ENCODE measurements at regions not wholly inside any gene's neighbourhood (a gene's known extent, or its start where the extent isn't known, plus 50 kb on each side); places are given as distances from the start of the nearest gene placed in this dataset.

DNA sequence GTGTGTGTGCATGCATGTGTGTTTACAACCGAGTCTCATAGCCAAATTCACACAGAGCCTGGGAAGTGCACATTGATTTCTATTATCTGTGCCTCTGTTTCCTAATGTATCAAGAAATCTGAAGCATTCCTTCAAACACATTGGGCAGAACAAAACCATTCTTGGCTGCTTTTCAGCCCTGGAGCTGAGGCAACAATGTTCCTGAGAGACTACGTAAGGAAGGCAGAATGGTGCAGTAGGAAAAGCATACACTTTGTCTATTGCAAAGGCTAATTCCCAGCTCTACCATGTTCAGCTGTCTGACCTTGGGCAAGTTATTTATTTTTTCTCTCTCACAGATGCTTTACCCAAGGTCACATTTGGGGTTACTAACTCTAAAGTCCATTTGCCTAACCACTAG lies 575.5 kb downstream of the SOX6 start:
- Mint-ChIP-seq H3K27me3 (peaks cover 21% of the 10 kb centered on the region), H3K4me1 (no peaks in the 10 kb centered on the region), H3K4me3 (no peak overlapping the region), H3K9me3 (no peaks in the 10 kb centered on the region), H3K27ac (peak overlapping the region in 1 of 2 donors; percentile 69)
- no peak for DNase-seq
- no peak for ATAC-seq

DNA sequence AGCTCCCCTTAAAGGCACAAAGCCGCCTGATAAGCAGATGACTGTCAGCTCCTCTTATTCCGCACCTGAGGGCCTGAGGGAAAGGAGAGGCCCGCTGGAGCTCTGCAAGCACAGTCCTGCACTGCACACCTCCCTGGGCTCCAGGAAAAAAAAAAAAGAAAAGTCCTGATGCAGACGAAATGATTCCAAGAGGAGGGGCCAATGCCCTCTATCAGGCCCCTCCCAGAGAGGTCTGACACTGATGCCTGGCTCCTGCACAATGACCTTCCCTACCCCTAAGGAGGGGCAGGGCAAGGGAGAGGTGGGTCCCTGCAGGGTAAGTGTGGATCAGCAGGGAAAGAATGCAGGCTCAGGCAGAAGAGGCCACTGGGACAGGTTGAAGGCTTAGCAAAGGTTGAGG lies 572.7 kb downstream of the SOX6 start:
- Mint-ChIP-seq H3K9me3 (no peaks in the 10 kb centered on the region), H3K4me1 (no peaks in the 10 kb centered on the region), H3K27me3 (peaks cover 21% of the 10 kb centered on the region), H3K27ac (no peak overlapping the region), H3K4me3 (no peak overlapping the region)
- no peak for DNase-seq
- ATAC-seq, result no peak

DNA sequence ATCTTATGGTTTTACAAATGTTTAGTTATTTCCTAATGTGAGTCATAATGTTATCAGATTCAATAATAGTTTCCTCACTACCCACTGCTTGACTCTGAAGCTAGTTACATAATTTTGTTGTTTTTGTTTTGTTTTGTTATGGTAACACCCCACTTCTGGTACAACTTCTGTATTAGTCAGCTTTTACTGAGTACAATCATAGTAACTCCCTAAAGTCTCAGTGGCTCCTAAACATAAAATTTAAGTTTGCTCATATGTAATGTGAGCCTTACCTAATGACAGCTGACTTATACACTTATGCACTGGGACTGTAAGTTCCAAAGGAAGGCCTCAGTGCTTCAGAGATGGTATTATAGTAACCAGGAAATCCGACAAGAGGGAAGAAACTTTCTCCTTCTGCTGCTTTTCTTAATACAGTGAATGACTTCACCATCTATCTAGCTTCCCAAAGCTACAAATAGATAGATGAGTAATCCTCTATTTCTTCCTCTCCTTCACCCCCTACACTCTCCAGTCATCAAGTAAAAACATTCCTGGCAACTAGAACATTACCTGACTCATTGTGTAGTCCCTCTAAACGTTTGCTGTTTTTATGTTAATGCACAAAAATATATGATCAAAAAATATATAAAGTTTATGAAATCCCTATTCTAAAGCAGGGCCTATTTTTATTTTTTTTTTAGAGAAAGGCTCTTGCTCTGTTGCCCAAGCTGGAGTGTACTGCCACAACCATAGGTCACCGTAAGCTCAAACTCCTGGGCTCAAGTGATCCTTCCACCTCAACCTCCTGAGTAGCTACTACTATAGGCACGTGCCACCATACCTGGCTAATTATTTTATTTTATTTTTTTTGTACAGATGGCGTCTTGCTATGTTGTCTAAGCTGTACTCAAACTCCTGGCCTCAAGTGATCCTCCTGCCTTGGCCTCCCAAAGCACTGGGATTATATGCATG lies 563.0 kb downstream of the SOX6 start:
- Mint-ChIP-seq H3K4me1 (no peaks in the 10 kb centered on the region), H3K27me3 (peaks cover 7% of the 10 kb centered on the region), H3K27ac (no peak overlapping the region), H3K4me3 (no peak overlapping the region), H3K9me3 (peaks cover 0 to 6% of the 10 kb centered on the region in 2 donors)
- DNase-seq (no peak), ATAC-seq (no peak)

DNA sequence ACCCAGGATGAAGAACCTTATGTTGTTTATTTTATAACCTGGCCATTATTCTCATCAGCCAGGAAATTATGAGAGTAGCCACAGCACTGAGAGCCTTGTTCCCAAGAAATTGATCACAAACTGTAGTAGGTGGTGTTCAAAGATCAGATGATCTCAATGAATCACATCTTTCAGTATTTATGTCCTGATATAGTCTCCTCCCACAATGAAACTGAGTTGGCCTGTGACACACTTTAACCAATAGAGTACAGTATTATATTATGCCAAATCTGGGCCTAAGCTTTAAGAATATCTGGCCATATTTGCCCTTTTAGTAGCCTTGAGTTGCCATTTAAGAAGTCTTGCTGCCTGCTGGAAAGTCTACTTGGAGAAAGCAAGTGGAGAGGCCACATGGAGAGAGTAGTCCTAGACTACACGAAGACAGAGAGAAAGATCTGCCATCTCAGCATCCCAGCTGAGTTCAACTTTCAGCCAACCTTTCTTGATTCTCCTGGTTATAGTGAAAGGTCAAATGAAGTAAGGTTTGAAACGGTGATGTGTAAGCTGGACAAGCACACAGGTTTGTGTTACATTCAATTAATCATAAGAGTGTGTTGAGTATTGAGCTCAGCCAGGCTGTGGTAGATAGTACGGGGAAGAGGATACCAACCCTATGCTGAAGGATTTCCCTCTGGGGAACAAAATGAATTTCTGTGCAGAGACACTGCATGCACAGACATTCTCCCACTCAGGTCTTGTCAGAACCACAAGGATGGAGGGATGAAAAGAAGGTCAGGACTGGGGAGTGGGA lies 561.8 kb downstream of the SOX6 start:
- DNase-seq, result no peak
- H3K4me1 Mint-ChIP-seq, result no peaks in the 10 kb centered on the region
- peak overlapping the region in 1 of 2 donors; percentile 37 for H3K27ac Mint-ChIP-seq

DNA sequence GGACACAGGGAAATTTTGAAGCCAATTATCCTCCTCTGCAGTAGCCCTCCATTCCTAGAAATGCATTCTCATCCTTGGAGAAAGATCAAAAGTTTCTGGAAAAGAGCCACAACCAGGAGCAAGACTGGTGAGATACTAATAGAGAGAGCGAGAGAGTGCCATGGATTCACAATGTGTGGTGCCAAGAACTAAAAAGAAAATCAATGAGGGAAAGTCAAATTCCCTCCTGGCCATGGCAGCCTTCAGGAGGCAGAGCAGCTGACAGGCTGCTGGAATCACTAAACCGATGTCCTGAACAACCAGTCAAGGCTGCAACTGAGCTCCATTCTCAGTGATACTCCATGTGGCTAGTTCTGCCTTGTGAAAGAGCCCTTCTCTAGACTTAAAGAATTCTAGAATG lies 561.0 kb downstream of the SOX6 start:
- H3K27ac Mint-ChIP-seq, result no peak overlapping the region
- ATAC-seq (no peak), DNase-seq (no peak)
- H3K4me3 Mint-ChIP-seq, result no peak overlapping the region
- peaks cover 7% of the 10 kb centered on the region for H3K27me3 Mint-ChIP-seq
- peaks cover 0 to 6% of the 10 kb centered on the region in 2 donors for H3K9me3 Mint-ChIP-seq
- no peaks in the 10 kb centered on the region for H3K4me1 Mint-ChIP-seq

More for the DNA sequence above, 561.8 kb downstream of the SOX6 start:
- H3K9me3 Mint-ChIP-seq, result peaks cover 0 to 6% of the 10 kb centered on the region in 2 donors
- H3K27me3 Mint-ChIP-seq, result peaks cover 7% of the 10 kb centered on the region
- ATAC-seq, result no peak
- no peak overlapping the region for H3K4me3 Mint-ChIP-seq

DNA sequence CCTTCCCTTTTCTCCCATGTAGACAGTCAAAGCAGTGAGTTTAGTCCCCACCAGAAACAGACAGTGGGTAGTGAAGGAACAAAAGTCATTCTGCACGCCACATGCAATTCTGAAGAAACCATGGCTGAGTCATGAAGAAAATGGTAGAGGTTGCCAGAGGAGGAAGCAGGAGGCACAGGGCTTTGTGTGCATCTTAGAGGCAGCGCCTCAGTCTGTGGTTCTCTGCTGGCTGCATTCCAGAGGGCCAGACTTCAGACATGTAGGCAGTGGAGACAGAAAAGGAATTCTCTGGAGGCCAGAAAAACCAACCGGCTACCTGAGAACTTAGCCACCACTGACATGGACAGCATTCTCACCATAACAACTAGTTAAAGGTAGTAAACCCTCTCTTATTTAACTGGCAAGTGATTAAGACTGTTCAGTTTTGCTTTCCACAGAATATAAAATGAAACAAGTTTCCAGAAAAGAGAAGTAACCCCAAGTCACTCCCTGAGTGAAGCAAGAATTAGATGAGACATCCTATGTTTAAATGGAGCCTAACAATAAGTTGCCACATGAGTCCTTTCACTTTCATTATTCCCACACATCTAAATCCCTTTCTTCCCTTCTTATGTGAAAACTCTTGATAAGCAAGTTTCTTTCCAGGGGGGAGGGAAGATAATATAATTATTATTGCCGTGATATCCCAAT lies 556.1 kb downstream of the SOX6 start:
- DNase-seq (no peak), ATAC-seq (no peak)
- Mint-ChIP-seq H3K27ac (peak overlapping the region in 1 of 2 donors; percentile 66), H3K27me3 (peaks cover 7% of the 10 kb centered on the region), H3K9me3 (peaks cover 0 to 6% of the 10 kb centered on the region in 2 donors), H3K4me3 (no peak overlapping the region), H3K4me1 (no peaks in the 10 kb centered on the region)

DNA sequence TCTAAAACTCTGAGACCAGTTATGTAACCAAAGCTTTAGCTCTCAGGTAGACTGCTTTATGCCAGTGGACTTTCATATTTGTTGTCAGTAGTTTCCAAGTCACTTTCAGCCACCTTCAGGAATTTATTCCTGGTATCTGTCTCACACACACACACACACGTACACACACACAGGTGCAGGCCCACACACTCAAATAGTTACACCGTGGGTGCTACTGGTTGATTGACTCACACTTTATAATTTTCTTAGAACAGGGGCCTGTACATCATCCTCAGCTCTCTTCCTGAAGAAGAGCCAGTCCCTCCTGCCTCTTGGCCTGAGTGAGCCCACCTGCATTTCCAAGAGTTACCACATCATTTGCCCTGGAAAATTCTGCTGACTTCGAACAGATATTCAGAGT lies 555.2 kb downstream of the SOX6 start:
- Mint-ChIP-seq H3K27me3 (peaks cover 7% of the 10 kb centered on the region), H3K4me3 (no peak overlapping the region), H3K27ac (no peak overlapping the region), H3K9me3 (peaks cover 0 to 6% of the 10 kb centered on the region in 2 donors), H3K4me1 (no peaks in the 10 kb centered on the region)
- peak; percentile 42 for ATAC-seq
- DNase-seq, result no peak

DNA sequence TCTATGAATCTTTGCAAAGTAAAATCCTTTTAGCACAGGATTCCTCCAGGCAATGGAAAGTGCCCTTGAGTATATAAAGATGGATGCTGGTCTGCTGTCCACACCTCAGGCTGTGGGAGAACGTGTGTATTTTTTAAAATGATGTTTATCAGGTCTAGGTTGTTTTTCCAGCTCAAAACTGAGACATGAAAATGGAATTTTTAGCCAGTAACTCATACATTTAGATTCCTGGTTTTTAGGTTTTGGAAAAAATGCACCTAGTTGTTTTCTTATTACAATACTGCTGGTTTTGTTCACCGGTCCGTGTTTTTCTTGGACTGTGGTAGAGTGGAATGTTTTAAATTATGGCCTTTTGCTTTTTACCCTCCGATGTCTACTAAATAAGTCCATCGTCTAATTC lies 554.7 kb downstream of the SOX6 start:
- Mint-ChIP-seq H3K27ac (no peak overlapping the region), H3K4me3 (no peak overlapping the region), H3K9me3 (peaks cover 0 to 5% of the 10 kb centered on the region in 2 donors), H3K27me3 (peaks cover 6% of the 10 kb centered on the region), H3K4me1 (no peaks in the 10 kb centered on the region)
- DNase-seq (no peak), ATAC-seq (no peak)

DNA sequence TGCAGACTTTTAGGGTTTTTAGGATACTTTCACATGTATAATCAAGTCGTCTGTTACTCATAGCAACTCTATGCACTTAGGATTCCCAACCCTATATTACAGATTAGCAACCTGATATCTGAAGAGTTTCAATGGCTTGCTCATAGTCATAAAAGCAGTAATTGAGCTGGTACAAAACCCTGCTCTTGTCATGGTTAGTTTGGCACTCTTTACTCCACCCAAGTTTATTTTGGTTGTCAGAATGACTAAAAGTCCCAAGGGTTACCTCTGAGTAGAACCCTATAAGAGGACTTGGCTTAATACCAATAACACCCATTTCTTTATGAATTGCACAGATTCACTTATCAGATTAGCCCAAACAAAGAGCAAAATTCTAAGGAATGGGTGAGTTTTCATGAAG lies 550.6 kb downstream of the SOX6 start:
- DNase-seq (no peak), ATAC-seq (no peak)
- H3K9me3 Mint-ChIP-seq, result no peaks in the 10 kb centered on the region
- no peaks in the 10 kb centered on the region for H3K4me1 Mint-ChIP-seq
- no peak overlapping the region for H3K4me3 Mint-ChIP-seq
- no peak overlapping the region for H3K27ac Mint-ChIP-seq
- H3K27me3 Mint-ChIP-seq, result no peaks in the 10 kb centered on the region

DNA sequence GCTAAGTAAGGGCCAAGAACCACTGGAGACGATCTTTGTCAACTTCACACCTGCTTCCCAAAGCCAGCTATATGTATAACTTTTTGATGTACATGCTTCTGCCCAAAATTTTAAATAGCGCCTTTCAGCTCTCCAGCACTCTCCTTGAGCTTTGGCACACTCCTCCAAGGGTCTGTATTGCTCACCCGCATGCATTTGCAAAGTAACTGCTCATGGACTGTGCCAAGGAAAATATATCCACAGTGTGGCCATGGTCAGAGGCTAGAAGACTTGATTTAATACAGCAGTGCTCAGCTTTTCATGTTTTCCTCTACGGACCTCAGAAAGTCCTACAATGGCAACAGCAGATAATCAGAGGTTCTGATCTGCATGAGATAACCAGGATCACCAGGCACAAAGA lies 550.1 kb downstream of the SOX6 start:
- ATAC-seq, result no peak
- Mint-ChIP-seq H3K4me3 (no peak overlapping the region), H3K4me1 (no peaks in the 10 kb centered on the region), H3K27ac (no peak overlapping the region), H3K27me3 (no peaks in the 10 kb centered on the region), H3K9me3 (no peaks in the 10 kb centered on the region)
- DNase-seq, result no peak

DNA sequence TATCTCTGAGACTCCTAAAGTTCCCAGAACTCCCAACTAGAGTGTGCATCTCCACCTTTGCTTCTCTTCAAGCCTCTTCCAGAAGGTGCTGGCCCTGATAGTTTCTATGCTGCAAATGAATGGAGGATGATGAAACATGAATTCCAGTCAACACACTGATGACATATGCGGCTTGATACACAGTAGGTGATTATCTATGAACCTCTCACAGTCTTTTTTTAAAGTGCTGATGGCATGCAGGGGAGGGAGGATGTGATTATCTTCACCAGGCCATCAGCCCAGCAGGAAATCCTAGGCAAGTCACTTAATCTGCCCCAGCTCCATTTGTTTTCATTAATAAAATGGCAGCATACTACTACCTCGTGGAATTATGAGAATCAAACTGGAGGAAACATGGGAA lies 548.5 kb downstream of the SOX6 start:
- Mint-ChIP-seq H3K27me3 (no peaks in the 10 kb centered on the region), H3K4me1 (no peaks in the 10 kb centered on the region), H3K27ac (no peak overlapping the region), H3K9me3 (no peaks in the 10 kb centered on the region), H3K4me3 (no peak overlapping the region)
- ATAC-seq (no peak), DNase-seq (no peak)

DNA sequence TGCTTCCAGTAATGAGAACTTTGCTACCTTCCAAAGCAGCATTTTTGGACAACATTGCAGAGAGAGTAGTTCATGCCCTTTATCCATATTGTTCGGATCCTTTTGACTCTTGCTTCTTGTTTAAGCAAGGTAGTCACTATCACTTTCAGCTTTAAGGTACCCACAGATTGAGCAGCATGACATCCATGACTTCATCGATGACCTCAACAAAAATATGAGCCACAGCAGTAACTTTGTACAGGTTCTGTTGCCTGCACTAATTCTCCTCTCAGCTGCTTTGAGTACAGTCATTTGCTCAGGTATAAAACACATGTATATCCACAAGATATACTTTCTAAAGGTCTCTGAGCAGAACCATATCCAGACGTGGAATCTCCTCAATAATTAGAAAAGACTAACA lies 546.3 kb downstream of the SOX6 start:
- H3K9me3 Mint-ChIP-seq, result no peaks in the 10 kb centered on the region
- no peak for ATAC-seq
- DNase-seq, result no peak
- no peak overlapping the region for H3K4me3 Mint-ChIP-seq
- peaks cover 5% of the 10 kb centered on the region for H3K27me3 Mint-ChIP-seq
- H3K27ac Mint-ChIP-seq, result no peak overlapping the region
- no peaks in the 10 kb centered on the region for H3K4me1 Mint-ChIP-seq

DNA sequence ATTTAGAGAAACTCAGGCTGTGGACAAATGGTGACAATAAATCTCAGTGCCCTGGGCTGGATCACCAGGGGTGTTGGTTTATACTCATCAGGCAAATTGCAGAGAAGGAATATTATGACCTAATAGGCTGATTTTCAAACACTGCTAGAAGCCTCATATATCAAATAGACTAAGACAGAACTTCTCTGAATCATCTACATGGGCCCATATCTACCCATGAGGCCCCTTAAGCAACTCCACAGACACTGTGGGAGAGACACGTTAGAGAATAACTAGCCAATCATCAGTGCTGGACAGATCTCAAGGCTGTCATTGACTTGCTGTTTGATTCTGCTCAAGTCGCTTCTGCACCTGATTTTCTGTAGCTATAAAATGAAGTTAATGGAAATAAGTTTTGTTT lies 545.8 kb downstream of the SOX6 start:
- Mint-ChIP-seq H3K9me3 (no peaks in the 10 kb centered on the region), H3K4me1 (no peaks in the 10 kb centered on the region), H3K4me3 (no peak overlapping the region), H3K27ac (no peak overlapping the region), H3K27me3 (peaks cover 9% of the 10 kb centered on the region)
- DNase-seq, result no peak
- ATAC-seq, result no peak

DNA sequence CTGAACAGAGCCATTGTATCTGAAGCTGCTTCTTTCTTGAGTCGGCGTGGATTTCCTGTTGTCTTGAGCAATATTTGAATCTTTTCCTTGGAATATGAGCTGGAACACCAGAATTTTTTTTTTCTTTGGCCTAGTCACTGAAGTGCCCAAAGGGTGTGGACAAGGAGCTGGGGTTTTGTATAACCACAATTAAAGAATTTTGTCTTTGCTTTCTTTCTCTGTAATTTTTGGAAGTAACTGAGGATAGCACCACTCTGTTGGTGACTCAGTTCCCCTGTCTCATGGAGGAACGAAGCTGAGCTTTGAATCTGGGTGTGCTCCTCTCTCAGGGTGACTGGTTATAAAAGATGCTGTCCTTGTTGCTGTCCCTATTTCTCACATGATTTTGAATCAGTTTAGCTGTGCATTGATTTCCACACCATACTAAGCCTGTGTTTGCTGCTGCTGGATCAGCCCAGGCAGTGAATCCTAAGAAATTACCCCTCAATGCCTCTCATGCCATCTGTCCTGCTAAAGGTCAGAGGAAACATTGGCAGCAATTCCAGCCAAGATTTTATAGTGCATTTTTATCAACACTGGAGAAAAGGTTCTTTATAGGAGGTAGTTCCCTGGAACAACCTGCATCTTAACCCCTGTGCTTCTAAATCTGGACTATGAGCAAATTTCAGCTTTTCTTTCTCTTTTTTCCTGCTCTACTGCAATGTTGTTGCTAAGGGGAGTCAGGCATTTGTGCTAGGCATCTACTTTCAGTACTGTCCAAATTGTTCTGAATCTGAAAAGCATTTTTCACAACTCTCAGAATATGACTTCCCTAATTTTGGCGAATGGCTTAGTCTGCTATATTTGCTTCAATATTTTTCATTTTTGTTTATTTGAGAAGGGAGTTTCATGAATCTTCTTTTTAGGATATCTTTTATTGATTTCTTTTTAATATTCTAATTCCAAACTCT lies 540.8 kb downstream of the SOX6 start:
- DNase-seq (no peak), ATAC-seq (no peak)
- Mint-ChIP-seq H3K27ac (peak overlapping the region; percentile 31 to 72), H3K4me1 (no peaks in the 10 kb centered on the region), H3K27me3 (peaks cover 26% of the 10 kb centered on the region), H3K9me3 (no peaks in the 10 kb centered on the region), H3K4me3 (no peak overlapping the region)
